Ovary (tissue), 3 donors: ENCODE measurements at regions not wholly inside any gene's neighbourhood (a gene's known extent, or its start where the extent isn't known, plus 50 kb on each side); places are given as distances from the start of the nearest gene placed in this dataset.

Experiments used
- CTCF ChIP-seq, 3 donors: fragments of 450-650 bp in 2 of 3; fragments of 200-600 bp in 1 of 3; IDR thresholded peaks; one replicate each; pipeline versions ENCODE4 v1.5.1 to v1.8.0; 2016 to 2022; ENCODE audit warnings: antibody characterized with exemption in 3 of 3, mild to moderate bottlenecking in 1 of 3
- EP300 ChIP-seq: sonication (generic); formaldehyde crosslinking; IDR thresholded peaks from one replicate; pipeline ENCODE4 v1.6.1; 2017; ENCODE audit warnings: antibody characterized with exemption
- donor health status: DM: no; HTN: no; CAD: no.

DNA sequence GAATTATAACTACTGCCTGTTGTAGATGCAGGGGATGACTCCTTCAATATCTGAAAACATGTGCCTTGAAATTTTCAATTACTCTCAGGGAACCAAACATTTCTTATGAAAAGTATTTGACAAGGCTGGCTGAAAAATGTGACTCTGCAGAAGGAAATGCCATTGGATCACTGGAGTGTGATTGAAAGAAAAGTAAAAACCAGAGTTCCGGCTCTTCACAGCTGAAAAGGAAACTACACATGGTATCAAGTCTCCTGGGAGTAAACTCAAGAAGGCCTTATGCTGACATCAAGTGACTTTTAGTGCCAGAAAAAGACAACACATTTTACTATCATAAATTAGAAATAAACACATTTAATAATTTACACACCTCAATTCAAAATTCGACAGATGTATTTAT, 693.0 kb downstream of the LRFN5 start:
- TF ChIP-seq CTCF (IDR thresholded peaks at IDR 0.05) (no peak), EP300 (no peak)
